ENCODE measurements at regions not wholly inside any gene's neighbourhood (a gene's known extent, or its start where the extent isn't known, plus 50 kb on each side); places are given as distances from the start of the nearest gene placed in this dataset.

DNA sequence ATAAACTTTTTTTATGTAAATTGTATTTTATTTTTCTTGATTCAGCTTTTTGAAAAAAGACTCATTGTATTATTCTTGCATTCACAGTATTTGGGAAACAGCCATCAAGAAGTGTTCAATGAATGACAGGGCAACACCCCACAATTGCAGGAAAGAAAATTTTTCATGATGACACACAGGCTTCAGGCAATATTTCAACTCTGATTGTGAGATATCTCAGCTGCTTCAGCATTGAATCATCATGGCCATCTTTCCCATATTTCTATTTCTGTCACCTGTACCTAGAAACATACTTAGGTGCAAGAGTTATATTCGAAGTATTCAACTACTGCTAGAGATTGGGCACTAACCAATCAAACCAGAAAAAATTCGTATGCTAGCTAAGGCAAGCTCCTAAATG is 446.0 kb downstream of the ISL1 start:
- no peak for DNase-seq (ENCODE audit: low read depth in 2 of 2)
- TF ChIP-seq, protein P1, sequence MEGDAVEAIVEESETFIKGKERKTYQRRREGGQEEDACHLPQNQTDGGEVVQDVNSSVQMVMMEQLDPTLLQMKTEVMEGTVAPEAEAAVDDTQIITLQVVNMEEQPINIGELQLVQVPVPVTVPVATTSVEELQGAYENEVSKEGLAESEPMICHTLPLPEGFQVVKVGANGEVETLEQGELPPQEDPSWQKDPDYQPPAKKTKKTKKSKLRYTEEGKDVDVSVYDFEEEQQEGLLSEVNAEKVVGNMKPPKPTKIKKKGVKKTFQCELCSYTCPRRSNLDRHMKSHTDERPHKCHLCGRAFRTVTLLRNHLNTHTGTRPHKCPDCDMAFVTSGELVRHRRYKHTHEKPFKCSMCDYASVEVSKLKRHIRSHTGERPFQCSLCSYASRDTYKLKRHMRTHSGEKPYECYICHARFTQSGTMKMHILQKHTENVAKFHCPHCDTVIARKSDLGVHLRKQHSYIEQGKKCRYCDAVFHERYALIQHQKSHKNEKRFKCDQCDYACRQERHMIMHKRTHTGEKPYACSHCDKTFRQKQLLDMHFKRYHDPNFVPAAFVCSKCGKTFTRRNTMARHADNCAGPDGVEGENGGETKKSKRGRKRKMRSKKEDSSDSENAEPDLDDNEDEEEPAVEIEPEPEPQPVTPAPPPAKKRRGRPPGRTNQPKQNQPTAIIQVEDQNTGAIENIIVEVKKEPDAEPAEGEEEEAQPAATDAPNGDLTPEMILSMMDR (IDR thresholded peaks at IDR 0.05; ENCODE audit: low read depth, low read length) = no peak
- H3K4me3 ChIP-seq (replicated peaks in 1 of 2; ENCODE audit: low read depth in 2 of 2, low read length in 2 of 2) = no peak overlapping the region

DNA sequence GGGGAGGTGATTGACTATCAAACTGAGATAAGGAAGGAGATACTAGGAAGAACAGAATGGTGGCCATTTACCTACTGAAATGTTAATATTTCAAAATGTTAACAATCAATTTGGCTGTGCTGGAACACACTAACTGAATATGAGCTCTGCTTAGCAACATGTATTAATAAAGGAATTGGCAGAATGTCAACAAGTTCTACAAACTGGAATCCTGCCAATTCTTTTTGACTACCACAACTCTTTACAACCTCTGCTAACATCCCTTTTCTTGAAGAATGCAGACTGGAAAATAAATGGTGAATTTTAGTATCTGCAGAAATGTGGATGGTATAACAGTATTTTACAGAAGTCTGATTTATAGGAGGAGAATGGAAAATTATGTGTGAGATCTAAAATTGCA is 446.4 kb downstream of the ISL1 start:
- H3K4me3 ChIP-seq (replicated peaks in 1 of 2; ENCODE audit: low read depth in 2 of 2, low read length in 2 of 2) = no peak overlapping the region
- TF ChIP-seq, protein P1 (IDR thresholded peaks at IDR 0.05; ENCODE audit: low read depth, low read length) = no peak
- peak in 1 of 2 donors; percentile 3 for DNase-seq (ENCODE audit: low read depth in 2 of 2)

DNA sequence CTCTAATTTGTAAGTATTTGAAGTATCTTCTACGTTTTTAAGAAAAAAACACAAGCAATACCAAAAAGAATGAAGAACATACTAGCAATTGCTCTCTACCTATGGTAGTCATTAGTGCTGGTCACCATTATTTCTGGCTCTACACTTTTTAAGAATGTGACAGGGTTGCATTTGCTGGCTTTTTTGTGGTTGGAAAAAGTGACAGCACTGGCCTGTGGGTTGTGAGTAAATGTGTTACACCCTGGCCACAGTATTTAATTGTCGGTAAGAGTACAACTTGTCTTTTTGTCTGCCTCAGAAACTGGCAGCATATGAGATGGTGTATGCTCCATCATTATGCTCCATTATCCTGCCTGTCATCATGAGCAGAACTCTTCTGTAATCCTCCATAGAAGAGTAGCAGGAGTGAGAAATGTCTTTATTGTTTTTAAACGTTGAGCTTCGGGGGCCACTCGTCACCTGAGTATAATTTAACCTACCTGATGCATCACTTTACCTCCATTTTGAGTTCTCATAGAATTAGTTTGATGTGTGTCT is 449.8 kb downstream of the ISL1 start:
- no peak overlapping the region for H3K4me3 ChIP-seq (replicated peaks in 1 of 2; ENCODE audit: low read depth in 2 of 2, low read length in 2 of 2)
- DNase-seq (ENCODE audit: low read depth in 2 of 2) = no peak
- TF ChIP-seq, protein P1 (IDR thresholded peaks at IDR 0.05; ENCODE audit: low read depth, low read length) = no peak

DNA sequence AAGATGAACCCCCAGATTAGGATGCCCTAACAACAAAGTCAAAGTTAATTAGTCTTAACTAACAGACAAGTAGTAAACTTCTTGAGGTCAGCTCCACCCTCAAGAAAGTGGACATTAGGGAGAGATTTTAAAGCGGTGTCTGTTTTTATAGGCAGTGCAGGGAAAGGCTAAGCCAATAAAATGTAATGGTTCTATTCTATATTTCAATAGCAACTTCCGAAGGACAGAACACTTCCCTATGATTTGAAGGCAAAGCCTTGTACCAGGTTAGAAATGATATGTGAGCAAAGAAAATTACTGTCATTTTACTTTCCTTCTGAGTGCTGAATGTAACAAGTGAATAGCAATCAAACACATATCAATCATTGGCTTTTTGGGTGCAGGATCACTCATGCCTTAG is 455.2 kb downstream of the ISL1 start:
- TF ChIP-seq, protein P1 (IDR thresholded peaks at IDR 0.05; ENCODE audit: low read depth, low read length) = no peak
- no peak for DNase-seq (ENCODE audit: low read depth in 2 of 2)

DNA sequence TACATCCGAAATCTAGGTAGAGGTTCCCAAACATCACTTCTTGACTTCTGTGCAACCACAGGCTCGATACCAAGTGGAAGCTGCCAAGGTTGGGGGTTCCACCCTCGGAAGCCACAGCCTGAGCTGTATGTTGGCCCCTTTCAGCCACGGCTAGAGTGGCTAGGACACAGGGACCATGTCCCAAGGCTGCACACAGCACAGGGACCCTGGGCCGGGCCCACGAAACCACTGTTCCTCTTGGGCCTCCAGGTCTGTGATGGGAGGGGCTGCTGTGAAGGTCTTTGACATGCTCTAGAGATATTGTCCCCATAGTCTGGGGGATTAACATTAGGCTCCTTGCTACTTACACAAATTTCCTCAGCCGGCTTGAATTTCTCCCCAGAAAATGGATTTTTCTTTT is 460.6 kb downstream of the ISL1 start:
- no peak for DNase-seq (ENCODE audit: low read depth in 2 of 2)
- H3K4me3 ChIP-seq (replicated peaks in 1 of 2; ENCODE audit: low read depth in 2 of 2, low read length in 2 of 2) = no peak overlapping the region
- TF ChIP-seq, protein P1 (IDR thresholded peaks at IDR 0.05; ENCODE audit: low read depth, low read length) = no peak

More for the DNA sequence above, 455.2 kb downstream of the ISL1 start:
- H3K4me3 ChIP-seq (replicated peaks in 1 of 2; ENCODE audit: low read depth in 2 of 2, low read length in 2 of 2) = no peak overlapping the region

DNA sequence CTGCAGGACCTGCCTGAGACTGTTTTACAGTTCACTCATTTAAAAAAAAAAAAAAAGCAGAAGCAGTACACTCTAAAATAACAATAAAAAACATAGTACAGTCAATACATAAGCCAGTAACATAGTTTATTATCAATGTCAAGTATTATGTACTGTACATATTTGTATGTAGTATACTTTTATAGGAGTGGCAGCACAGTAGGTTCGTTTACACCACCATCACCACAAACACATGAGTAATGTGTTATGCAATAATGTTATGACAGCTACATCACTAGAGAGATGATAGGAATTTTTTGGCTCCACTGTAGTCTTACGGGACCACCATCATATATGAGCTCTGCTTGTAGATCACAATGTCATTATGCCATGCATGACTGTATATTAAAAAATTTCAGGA is 462.8 kb downstream of the ISL1 start:
- no peak overlapping the region for H3K4me3 ChIP-seq (replicated peaks in 1 of 2; ENCODE audit: low read depth in 2 of 2, low read length in 2 of 2)
- TF ChIP-seq, protein P1 (IDR thresholded peaks at IDR 0.05; ENCODE audit: low read depth, low read length) = no peak
- DNase-seq (ENCODE audit: low read depth in 2 of 2) = no peak

DNA sequence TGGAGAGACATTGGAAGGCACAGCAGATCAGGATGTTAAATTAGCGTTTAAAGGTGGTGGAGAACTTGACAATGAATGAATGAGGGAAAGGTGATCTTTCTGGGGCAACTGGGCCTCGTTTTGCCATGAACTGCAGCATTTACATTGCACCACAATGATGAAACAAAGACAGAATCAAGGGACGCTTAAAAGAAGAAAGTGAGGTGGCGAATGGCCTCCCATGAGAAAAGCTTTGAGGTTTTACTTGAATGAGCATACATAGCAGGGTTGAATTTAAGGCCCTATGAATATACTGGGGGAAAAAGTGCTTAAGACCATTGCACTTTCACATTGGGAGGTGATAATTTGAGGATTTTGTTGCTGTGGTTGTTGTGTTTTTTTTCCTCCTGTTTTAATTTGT is 476.4 kb downstream of the ISL1 start:
- no peak for DNase-seq (ENCODE audit: low read depth in 2 of 2)
- TF ChIP-seq, protein P1 (IDR thresholded peaks at IDR 0.05; ENCODE audit: low read depth, low read length) = no peak
- H3K4me3 ChIP-seq (replicated peaks in 1 of 2; ENCODE audit: low read depth in 2 of 2, low read length in 2 of 2) = no peak overlapping the region
